Motor neuron (in vitro differentiated cells): ENCODE measurements at regions not wholly inside any gene's neighbourhood (a gene's known extent, or its start where the extent isn't known, plus 50 kb on each side); places are given as distances from the start of the nearest gene placed in this dataset.
"Not testable (repeated sequence)": the region's sequence is repeated elsewhere in the genome, so short reads cannot be mapped to it uniquely, and the experiment has no call there.

Experiments
- ATAC-seq, 8 experiments: fragments of 200-7000 bp; cut with Tn5 transposase; replicated peaks in 6 of 8; 2 replicates each; pipeline ENCODE4 v1.8.0; 2021; ENCODE audit warnings: mild to moderate bottlenecking in 8 of 8, moderate library complexity in 8 of 8
- H3K27ac ChIP-seq, 2 donors: fragments of 250-450 bp; sonication (Bioruptor Pico); 2 replicates each; pipeline ENCODE4 v1.9.0; 2021; ENCODE audit warnings: antibody characterized with exemption in 2 of 2, mild to moderate bottlenecking in 2 of 2, moderate library complexity in 1 of 2
- H3K4me1 ChIP-seq, 2 donors: fragments of 250-450 bp; sonication (Bioruptor Pico); replicated peaks in 1 of 2; 2 replicates each; pipeline ENCODE4 v1.6.1; 2021; ENCODE audit warnings: antibody characterized with exemption in 2 of 2, mild to moderate bottlenecking in 2 of 2, moderate library complexity in 1 of 2
- H3K4me3 ChIP-seq, 5 donors: fragments of 250-450 bp; sonication (Bioruptor Pico); 2 replicates each; pipeline ENCODE4 v1.9.0; 2021; ENCODE audit warnings: antibody characterized with exemption in 5 of 5, mild to moderate bottlenecking in 5 of 5, moderate library complexity in 4 of 5
- WGBS, 10 experiments: fragments of 450-650 bp; shearing (Covaris generic); methylation state at CpG; one replicate each; pipeline ENCODE4 v1.0.0; 2022; 5-methylcytosine and 5-hydroxymethylcytosine counted together
- in situ Hi-C, 9 experiments: fragments of 400-800 bp; cut with MboI; loops; one replicate each; pipeline ENCODE4 v1.15.0; 2021; ENCODE audit warnings: low sequenced_read_pairs in 9 of 9, low pct_unique_long_range_greater_than_20kb in 2 of 9; ENCODE audit not compliant: unreplicated experiment in 9 of 9

- WGBS, 10 experiments: 0 to 48% (median 32%) methylated on average over 2 of the region's 2 CpGs; no CpG with 5 or more reads in 1 of the 10 experiments
- H3K4me1 ChIP-seq: peaks cover 0 to 7% of the 10 kb centered on the region in 2 donors
- no peak overlapping the region for H3K4me3 ChIP-seq
- no peak overlapping the region for H3K27ac ChIP-seq
- ATAC-seq: no peak
- in situ Hi-C loops: no loop called here
Measured at GRCh38 chr5:62093411-62093810, 212.6 kb upstream of the KIF2A start.

GRCh38 chr5:62093976-62094375 is 212.0 kb upstream of the KIF2A start:
- in situ Hi-C loops: no loop called here
- H3K4me3 ChIP-seq: no peak overlapping the region
- ATAC-seq: peak; percentile 66 to 100 (median 100)
- peaks cover 0 to 7% of the 10 kb centered on the region in 2 donors for H3K4me1 ChIP-seq
- WGBS, 10 experiments: 0% methylated on average over 1 to 3 of the region's 3 CpGs; no CpG with 5 or more reads in 4 of the 10 experiments
- no peak overlapping the region for H3K27ac ChIP-seq

GRCh38 chr5:62097361-62097760 is 208.6 kb upstream of the KIF2A start:
- ATAC-seq: no peak
- in situ Hi-C loops: no loop called here
- 59 to 100% (median 94%) methylated on average over 1 to 5 of the region's 5 CpGs; no CpG with 5 or more reads in 1 of the 10 experiments for WGBS, 10 experiments
- Histone ChIP-seq H3K27ac (no peak overlapping the region), H3K4me3 (no peak overlapping the region), H3K4me1 (peaks cover 0 to 7% of the 10 kb centered on the region in 2 donors)

- Histone ChIP-seq H3K27ac (no peak overlapping the region), H3K4me3 (no peak overlapping the region), H3K4me1 (no peaks in the 10 kb centered on the region)
- in situ Hi-C loops: no loop called here
- WGBS, 10 experiments: 13 to 86% (median 51%) methylated on average over 1 to 4 of the region's 4 CpGs; no CpG with 5 or more reads in 1 of the 10 experiments
- peak in 2 of 8 experiments; percentile 77 to 84 for ATAC-seq
Measured at GRCh38 chr5:62100201-62100600, 205.8 kb upstream of the KIF2A start.

- 0 to 89% (median 62%) methylated on average over 1 to 4 of the region's 4 CpGs; no CpG with 5 or more reads in 4 of the 10 experiments for WGBS, 10 experiments
- in situ Hi-C loops, ATAC-seq, H3K27ac ChIP-seq, H3K4me3 ChIP-seq, H3K4me1 ChIP-seq: not testable (repeated sequence)
Measured at GRCh38 chr5:62103863-62104262, 202.1 kb upstream of the KIF2A start.

- no peak for ATAC-seq
- Histone ChIP-seq H3K27ac (no peak overlapping the region), H3K4me3 (no peak overlapping the region), H3K4me1 (no peaks in the 10 kb centered on the region)
- in situ Hi-C loops: no loop called here
Measured at GRCh38 chr5:62111428-62111827, 194.6 kb upstream of the KIF2A start.

- Histone ChIP-seq H3K27ac (no peak overlapping the region), H3K4me1 (no peaks in the 10 kb centered on the region), H3K4me3 (no peak overlapping the region)
- WGBS, 10 experiments: 0 to 88% (median 57%) methylated on average over 1 to 2 of the region's 2 CpGs; no CpG with 5 or more reads in 3 of the 10 experiments
- in situ Hi-C loops: no loop called here
- ATAC-seq: peak in 1 of 8 experiments; percentile 78
Measured at GRCh38 chr5:62112689-62113228, 193.2 kb upstream of the KIF2A start.

GRCh38 chr5:62115014-62115413 is 191.0 kb upstream of the KIF2A start:
- no peak for ATAC-seq
- no peak overlapping the region for H3K4me3 ChIP-seq
- in situ Hi-C loops: no loop called here
- H3K27ac ChIP-seq: no peak overlapping the region
- 0 to 67% (median 40%) methylated on average over 1 to 2 of the region's 2 CpGs; no CpG with 5 or more reads in 1 of the 10 experiments for WGBS, 10 experiments
- H3K4me1 ChIP-seq: no peaks in the 10 kb centered on the region

- in situ Hi-C loops: no loop called here
- WGBS, 10 experiments: 60 to 100% (median 72%) methylated on average over 1 to 2 of the region's 6 CpGs; no CpG with 5 or more reads in 7 of the 10 experiments
- peaks cover 0 to 7% of the 10 kb centered on the region in 2 donors for H3K4me1 ChIP-seq
- no peak for ATAC-seq
- H3K27ac ChIP-seq: no peak overlapping the region
- H3K4me3 ChIP-seq: no peak overlapping the region
Measured at GRCh38 chr5:62124266-62124665, 181.7 kb upstream of the KIF2A start.

- Histone ChIP-seq H3K4me3 (no peak overlapping the region), H3K27ac (no peak overlapping the region), H3K4me1 (peaks cover 0 to 7% of the 10 kb centered on the region in 2 donors)
- in situ Hi-C loops: no loop called here
- WGBS, 10 experiments: 0 to 62% (median 38%) methylated on average over 1 to 2 of the region's 2 CpGs; no CpG with 5 or more reads in 3 of the 10 experiments
- no peak for ATAC-seq
Measured at GRCh38 chr5:62126090-62126489, 179.9 kb upstream of the KIF2A start.

GRCh38 chr5:62127098-62127736 is 178.8 kb upstream of the KIF2A start:
- Histone ChIP-seq H3K27ac (no peak overlapping the region), H3K4me3 (no peak overlapping the region), H3K4me1 (peaks cover 0 to 7% of the 10 kb centered on the region in 2 donors)
- no peak for ATAC-seq
- in situ Hi-C loops: no loop called here
- WGBS, 10 experiments: 8 to 92% (median 74%) methylated on average over 1 to 2 of the region's 2 CpGs; no CpG with 5 or more reads in 4 of the 10 experiments

- Histone ChIP-seq H3K27ac (no peak overlapping the region), H3K4me3 (no peak overlapping the region), H3K4me1 (peaks cover 0 to 7% of the 10 kb centered on the region in 2 donors)
- in situ Hi-C loops: no loop called here
- 70 to 100% (median 90%) methylated on average over 1 to 3 of the region's 3 CpGs; no CpG with 5 or more reads in 2 of the 10 experiments for WGBS, 10 experiments
- ATAC-seq: no peak
Measured at GRCh38 chr5:62130107-62130506, 175.9 kb upstream of the KIF2A start.

GRCh38 chr5:62132276-62132675 is 173.7 kb upstream of the KIF2A start:
- in situ Hi-C loops: no loop called here
- 0 to 100% (median 60%) methylated on average over 1 of the region's 1 CpG; no CpG with 5 or more reads in 1 of the 10 experiments for WGBS, 10 experiments
- Histone ChIP-seq H3K27ac (no peak overlapping the region), H3K4me3 (no peak overlapping the region), H3K4me1 (peaks cover 0 to 7% of the 10 kb centered on the region in 2 donors)
- peak in 1 of 8 experiments; percentile 29 for ATAC-seq

- H3K4me3 ChIP-seq: no peak overlapping the region
- WGBS, 10 experiments: 0 to 100% (median 64%) methylated on average over 1 of the region's 1 CpG
- no peak overlapping the region for H3K27ac ChIP-seq
- no peak for ATAC-seq
- in situ Hi-C loops: no loop called here
- no peaks in the 10 kb centered on the region for H3K4me1 ChIP-seq
Measured at GRCh38 chr5:62133426-62133825, 172.6 kb upstream of the KIF2A start.
